Activated T-cell treated with anti-CD3 and anti-CD28 coated beads for 24 hours (primary cell): ENCODE measurements at regions not wholly inside any gene's neighbourhood (a gene's known extent, or its start where the extent isn't known, plus 50 kb on each side); places are given as distances from the start of the nearest gene placed in this dataset.

Experiments
- DNase-seq: peaks from one replicate; pipeline ENCODE4 v3.0.0-alpha.2; 2020; ENCODE audit warnings: low read depth

DNA sequence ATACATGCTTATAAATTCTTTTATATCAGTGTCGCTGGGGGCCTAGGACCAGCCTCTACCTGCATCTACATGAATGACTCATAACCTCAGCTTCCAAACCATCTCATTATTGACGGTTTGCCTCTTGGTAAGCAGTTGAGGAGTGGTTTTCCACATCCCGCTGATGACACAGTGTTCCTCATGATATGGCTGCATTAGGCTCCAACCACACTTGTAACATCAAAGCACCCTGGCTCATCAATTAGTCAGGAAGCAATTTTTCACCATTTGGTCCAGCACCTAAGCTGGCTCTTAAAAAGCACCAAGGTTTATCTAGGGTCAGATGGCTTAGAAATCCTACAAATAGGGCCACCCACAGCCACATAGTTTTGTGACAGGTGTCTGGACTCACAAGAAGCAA lies 402.4 kb downstream of the ARHGEF28 start:
- no peak for DNase-seq

DNA sequence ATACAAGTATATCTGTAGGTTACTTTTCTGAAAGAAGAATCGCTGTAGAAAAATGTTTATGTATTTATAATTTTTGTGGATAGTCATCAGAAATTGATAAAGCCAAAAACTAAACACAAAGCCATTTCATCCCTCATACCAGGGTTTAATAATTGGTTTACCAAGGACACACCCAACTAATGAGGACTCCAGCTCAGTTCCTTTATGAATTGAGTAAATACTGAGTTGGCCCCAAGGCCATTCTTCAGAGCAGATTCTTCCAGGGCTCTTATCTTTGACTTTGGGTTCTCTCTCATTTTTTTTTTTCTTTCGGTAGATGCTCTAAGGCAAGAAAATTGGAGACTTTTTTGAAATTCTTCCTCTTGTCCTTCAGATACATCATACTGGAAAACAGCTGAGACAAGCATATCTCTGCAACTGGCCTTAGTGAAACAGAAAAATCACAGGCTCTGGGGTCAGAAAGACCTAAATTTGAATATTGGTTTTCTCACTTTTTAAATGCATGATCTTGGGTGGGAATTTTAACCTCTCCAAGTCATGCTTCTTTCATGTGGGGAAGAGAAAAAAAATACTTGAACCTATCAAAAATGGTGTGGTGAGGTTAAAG lies 401.8 kb downstream of the ARHGEF28 start:
- no peak for DNase-seq

DNA sequence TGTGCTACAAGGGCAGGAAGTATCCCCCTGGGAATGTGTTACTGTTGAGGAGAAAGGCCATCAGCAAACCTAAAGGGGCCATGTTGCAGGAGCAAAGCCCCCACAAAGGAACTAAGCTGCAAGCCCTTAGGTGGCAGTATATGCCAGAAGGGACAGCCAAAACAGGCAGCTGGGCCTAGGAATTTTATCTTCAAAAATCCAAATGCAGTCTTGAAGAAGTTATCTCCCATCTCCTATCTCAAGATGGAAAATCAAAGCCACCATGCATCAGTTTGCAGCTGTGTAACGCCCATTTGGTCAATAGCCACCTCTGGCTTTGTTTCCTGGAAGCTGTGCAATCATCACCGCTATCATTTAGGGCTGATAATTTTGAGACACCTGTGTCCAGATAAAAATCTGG lies 400.3 kb downstream of the ARHGEF28 start:
- no peak for DNase-seq

DNA sequence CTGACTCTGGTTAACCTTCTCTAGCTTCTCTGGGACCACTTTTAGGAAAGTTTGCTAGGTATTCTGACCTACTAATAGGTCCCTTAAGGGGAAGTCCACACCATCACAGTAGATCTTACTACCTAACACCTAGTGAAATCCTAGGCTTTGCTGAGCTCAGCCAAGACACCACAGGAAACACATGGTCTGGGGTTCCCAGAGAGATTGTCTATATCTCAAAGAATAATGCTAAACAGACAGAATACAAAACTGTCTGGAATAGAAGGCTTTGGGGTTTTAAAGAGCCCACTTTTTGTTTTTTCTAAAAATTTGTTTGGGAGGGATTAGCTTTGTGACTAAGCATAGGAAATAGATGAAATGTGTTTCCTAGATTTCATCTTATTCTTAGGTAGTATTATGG lies 395.1 kb downstream of the ARHGEF28 start:
- no peak for DNase-seq

DNA sequence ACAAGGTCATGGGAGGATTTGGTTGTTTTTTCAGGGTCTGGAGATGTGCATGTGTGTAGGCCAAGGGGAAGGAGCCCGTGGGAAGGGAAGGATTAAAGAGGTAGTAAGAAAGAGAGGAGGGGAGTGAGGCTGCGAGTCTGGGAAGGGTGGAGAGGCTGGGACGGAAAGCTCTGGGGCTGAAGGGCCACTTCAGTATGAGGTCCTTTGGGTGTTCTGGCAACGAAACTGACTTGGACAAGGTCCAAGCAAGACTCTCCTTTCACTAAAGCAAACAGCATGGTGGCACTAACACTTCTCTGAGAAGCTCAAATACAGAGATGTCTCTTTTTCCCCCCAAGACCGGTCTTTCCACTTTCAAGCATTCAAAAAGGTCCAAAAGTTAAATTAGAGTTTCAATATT lies 394.5 kb downstream of the ARHGEF28 start:
- DNase-seq = no peak

DNA sequence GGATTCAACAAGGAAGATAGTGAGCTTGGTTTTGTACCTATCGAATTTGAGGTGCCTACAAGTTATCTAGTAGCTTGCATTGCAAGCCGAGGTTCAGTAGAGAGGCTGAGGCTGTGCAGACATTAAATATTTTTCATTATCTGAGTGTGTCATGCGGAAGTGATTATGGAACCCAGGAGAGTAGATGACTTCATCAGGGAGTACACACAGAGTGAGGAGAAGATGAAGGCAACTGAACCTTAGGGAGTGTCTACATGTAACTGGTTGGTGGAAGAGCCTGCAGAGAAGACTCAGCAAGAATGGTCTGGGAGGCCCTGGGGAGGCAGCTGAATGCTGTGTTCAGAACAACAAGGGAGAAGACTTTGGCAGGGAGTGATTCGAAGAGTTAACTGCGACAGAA lies 393.9 kb downstream of the ARHGEF28 start:
- DNase-seq = no peak

DNA sequence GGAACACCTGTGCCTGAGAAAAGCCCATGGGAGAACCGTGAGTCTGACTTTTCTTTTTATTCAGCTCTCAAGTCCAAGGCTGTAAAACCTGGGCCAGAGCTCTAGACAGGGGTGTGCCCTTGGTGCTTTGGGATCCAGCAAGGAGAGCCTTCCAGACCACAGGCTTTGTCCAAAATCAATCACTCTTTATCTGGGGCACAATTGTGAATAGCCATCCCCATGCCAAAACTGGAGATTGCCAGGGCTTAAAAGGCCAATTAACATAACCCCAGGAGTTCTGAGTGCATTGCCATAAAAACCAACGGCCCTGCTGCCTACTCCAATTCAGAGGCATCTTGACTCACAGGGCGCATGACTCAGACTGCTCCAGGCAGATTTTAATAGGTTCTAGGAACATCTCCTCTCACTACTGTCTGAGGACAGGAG lies 391.8 kb downstream of the ARHGEF28 start:
- DNase-seq = no peak

DNA sequence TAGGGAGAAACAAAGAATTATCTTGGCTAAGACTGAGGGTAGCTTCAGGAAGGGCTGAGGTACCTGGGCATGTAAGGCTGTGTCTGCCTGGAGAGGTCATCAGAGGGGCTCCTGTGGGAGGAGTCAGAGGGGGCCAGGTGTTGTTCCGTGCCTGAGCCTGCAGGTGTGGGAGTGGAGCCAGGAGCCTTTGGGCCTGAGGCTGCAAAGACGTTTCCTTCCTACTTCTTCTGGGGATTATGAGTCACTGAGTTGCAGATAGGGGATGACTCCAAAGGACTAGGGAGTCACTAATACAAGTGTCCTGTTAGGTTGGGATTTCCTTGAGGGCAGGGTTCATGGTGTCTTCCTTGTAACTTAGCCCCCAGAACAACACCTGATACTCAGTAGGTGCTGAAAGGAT lies 391.1 kb downstream of the ARHGEF28 start:
- DNase-seq = no peak

DNA sequence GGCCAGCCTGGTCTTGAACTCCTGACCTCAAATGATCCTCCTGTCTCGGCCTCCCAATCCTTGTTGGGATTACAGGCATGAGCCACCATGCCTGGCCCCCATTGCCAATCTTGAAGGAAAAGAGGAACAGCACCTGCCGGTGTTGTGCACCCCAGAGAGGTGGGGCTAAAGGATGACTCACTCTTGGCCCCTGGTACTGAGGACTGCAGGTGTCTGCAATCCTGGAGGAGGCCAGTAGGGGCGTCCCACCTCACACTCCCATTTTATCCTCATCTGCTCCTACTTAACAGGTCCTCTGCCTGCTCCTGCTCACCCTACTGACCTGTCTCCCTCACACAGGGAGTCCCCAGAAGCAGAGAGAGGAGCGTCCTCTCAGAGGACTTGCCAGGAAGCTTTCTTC lies 390.4 kb downstream of the ARHGEF28 start:
- DNase-seq = no peak

DNA sequence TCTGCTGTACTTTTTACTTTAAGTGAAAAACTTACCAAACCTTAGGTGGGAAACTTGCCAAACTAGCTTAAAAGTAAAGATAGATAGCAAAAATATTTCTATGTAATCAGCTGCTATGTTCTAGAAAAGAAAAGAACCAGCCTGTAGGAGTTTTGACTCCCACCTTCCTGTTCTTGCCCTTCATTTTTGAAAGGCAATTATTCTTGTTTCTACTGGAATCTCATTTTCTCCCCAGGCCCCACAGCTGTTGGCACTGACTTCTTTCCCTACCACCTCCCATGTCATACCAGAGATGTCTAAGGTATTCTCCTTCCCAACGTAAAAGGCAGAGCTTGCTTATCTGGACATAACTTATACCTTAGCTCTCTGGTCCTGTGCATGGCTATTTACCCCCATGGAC lies 389.7 kb downstream of the ARHGEF28 start:
- no peak for DNase-seq

DNA sequence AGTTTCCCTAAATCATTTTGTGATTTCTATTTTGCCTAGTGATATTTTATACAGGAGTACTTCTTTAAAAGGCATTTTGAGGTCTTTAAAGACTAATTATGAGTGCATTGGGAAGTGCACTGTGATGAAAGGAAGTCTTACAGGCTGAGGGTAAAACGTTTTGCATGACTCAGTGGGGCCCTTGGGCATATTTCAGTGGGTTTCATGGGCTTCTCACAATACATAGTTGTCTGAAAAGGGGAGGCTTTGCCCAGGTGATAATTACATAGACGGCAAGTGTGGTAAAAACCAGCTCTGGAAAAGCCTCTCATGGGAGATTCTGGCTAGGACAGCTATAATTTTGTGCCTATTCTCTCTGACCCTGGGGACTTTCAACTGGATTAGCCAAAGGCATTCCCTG lies 387.2 kb downstream of the ARHGEF28 start:
- DNase-seq = no peak

DNA sequence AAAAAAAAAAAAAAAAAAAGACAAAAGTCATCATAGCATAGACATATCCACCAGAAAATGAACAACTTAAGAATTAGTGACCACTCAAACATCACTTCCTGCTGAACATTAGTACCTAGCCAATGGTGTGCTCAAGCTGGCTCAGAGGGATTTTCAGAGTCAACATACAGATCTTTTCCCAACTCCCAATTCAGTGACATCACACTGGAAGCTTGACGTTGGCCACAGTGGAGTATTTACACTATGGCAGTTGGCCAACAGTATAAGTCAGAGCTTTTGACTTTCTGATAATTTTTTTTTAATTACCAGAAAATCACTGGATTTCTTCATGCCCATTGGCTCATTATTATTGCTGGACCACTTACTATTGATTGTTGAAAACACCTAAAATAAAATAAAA lies 383.5 kb downstream of the ARHGEF28 start:
- DNase-seq = no peak

DNA sequence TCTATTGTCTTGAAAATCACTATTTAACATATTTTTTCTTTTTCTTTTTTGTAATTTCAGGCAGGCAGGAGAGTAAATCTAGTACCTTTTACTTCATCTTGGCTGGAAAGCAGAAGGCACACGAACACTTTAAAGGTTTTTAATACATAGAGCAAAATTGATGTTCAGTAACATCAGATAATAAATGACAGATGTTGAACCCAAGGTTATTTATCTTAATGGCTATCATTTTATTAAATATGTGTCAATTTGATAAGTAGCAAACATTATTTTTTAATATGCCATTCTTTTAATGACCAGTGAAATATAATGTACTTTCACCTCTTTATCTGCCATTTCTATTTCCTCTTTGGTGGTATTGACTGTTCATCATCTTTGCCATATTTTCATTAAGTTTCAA lies 381.2 kb downstream of the ARHGEF28 start:
- no peak for DNase-seq

DNA sequence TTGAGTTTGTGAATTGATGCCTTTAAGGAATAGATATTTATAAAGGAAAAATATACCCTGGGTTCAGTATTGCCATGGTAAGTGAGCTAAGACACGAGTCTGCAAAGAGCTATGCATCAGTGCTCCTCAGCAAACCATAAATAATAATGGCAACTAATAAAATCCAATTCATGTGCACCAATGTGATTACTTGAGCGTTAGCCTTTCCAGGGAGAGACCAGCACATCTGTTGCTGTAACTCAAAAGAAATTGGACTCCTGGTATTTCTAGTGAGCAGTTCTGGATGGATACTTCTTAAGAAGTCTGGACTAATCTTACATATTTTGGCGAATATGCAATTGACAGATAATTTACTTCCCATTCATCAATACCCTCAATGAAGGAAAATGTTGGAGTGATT lies 373.3 kb downstream of the ARHGEF28 start:
- DNase-seq = no peak

DNA sequence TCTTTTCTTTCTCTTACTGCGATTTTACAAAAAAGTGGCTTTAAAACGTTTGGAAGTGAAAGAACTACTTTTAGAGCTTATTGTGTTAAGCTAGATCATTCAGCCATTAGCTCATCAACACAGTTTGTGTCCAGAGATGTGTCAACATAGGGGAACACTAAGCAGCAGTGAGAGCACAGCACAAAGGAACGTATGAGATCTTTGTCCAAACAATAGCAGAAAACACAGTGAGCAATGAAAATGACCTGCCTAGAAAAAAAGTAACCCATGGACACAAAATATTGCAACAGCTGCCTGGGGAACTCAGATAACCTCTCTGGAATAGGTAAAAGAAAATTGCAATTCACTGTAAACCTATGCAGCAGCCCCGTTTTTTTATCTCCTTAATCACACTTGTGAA lies 372.5 kb downstream of the ARHGEF28 start:
- DNase-seq = no peak

DNA sequence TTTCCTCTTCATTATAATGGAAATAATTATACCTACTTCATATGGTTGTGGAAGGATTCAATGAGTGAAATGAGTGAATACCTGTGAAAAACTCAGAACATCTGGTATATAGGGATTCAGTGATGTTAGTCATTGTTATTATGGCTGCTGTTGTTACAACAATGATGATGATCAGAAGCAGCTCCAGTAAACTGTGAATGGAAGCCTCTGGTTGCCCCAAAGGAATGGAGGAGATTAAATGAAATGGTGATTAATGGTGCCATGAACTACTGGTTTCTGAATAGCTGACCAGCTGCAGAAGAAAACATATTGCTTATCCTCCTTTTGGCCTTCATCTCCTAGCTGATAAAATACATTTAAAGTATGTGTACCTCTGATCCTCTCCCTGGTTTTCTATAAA lies 372.0 kb downstream of the ARHGEF28 start:
- DNase-seq = no peak

DNA sequence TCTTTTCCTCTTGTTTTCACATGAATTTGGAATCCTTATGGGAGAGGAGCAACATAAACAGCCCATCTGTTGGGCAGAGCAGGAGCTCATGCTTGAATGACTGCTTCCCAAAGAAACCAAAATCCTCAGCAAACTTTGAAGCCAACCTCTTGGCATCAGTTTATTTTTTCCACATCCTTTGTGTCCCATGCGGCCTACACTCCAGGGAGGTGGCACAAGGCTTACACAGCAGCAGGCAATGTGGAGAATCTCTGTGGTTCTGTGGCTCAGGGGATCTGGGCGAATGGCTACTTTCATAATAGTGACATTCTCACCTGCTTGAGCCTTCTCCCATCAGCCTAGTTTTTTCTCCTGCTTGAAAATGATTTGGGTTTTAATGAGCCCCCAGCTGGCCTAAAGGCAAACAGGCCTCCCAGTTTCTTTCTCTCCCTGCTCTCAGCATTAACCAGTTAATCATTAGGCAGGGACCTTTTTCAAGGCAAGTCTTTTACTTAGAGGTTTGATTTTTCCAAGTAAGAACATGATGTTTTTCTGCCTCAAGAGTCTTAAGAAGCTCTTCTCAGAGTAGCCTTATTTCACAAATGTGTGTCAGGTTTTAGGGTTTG lies 370.3 kb downstream of the ARHGEF28 start:
- DNase-seq = no peak

DNA sequence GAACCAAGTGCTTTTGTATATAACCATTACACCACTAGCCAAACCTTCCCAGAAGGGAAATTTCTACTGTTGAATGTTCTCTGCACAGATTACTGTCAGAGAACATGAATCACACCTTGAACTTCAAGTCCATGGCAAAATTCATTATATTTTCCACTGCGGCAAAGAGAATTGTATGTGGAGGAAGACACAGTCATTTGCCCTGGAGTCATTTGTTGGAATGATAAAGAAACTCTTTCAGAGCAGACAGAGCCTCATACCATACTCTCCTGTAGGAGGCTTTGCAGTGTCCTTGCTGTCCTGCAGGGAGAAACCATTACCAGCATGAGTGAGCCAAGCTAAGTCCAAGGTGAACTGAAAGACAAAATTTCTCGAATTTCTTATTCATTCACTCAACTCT lies 369.0 kb downstream of the ARHGEF28 start:
- DNase-seq = no peak
